Activated CD8-positive, alpha-beta T cell treated with anti-CD3 and anti-CD28 coated beads for 36 hours (primary cell): ENCODE measurements at regions not wholly inside any gene's neighbourhood (a gene's known extent, or its start where the extent isn't known, plus 50 kb on each side); places are given as distances from the start of the nearest gene placed in this dataset.

Experiments used
- ATAC-seq: fragments of 200-7000 bp; cut with Tn5 transposase; one replicate; pipeline ENCODE4 v1.10.0; 2021; ENCODE audit warnings: mild to moderate bottlenecking, moderate library complexity
- CTCF ChIA-PET: fragments of 350-600 bp; sonication (Branson Sonifier 250); formaldehyde crosslinking; loops from one replicate; lab custom pipeline; 2021; ENCODE audit warnings: antibody characterized with exemption; lab: Charles Lee
- POLR2A ChIA-PET: fragments of 350-600 bp; sonication (Branson Sonifier 250); formaldehyde crosslinking; loops from one replicate; lab custom pipeline; 2021; ENCODE audit warnings: antibody characterized with exemption; lab: Charles Lee
- DNase-seq: peaks from one replicate; pipeline ENCODE4 v3.0.0-alpha.2; 2020
- H3K27ac Mint-ChIP-seq: one replicate; pipeline ENCODE4 v1.8.0; 2021; ENCODE audit warnings: mild to moderate bottlenecking, mixed read lengths
- H3K27me3 Mint-ChIP-seq: one replicate; pipeline ENCODE4 v1.8.0; 2021; ENCODE audit warnings: mixed read lengths
- H3K36me3 Mint-ChIP-seq: one replicate; pipeline ENCODE4 v1.8.0; 2021; ENCODE audit warnings: low read depth, mixed read lengths
- H3K4me1 Mint-ChIP-seq: one replicate; pipeline ENCODE4 v1.8.0; 2021; ENCODE audit warnings: low read depth, mixed read lengths
- H3K4me3 Mint-ChIP-seq: one replicate; pipeline ENCODE4 v1.8.0; 2021; ENCODE audit warnings: mild to moderate bottlenecking, moderate library complexity, mixed read lengths
- H3K9me3 Mint-ChIP-seq: one replicate; pipeline ENCODE4 v1.8.0; 2021; ENCODE audit warnings: mixed read lengths
- CTCF ChIP-seq: fragments of 200-600 bp; IDR thresholded peaks from one replicate; pipeline ENCODE4 v1.8.0; 2022; ENCODE audit warnings: antibody characterized with exemption, mild to moderate bottlenecking
- intact Hi-C: fragments of 100-400 bp; cut with micrococcal nuclease; formaldehyde crosslinking; loops from one replicate; pipeline ENCODE4 v1.10.0; 2022

- intact Hi-C loops: loop anchor here (10.0 kb wide), 2 partner anchors 134 to 156 kb away; partner anchors contain the start of gene TM7SF3
- POLR2A ChIA-PET: interaction anchor here (1.3 kb wide), 1 partner anchor 62 kb away, joined by 3 read pairs; no protein-coding TSS in a partner anchor
Observed at GRCh38 chr12:27148373-27148772, 66.0 kb upstream of the C12orf71 start.

GRCh38 chr12:27148791-27149190, 66.4 kb upstream of the C12orf71 start:
- intact Hi-C loops: loop anchor here (10.0 kb wide), 2 partner anchors 134 to 156 kb away; partner anchors contain the start of gene TM7SF3
- no peak overlapping the region for H3K27ac Mint-ChIP-seq
- no peak for TF ChIP-seq CTCF
- H3K4me3 Mint-ChIP-seq: no peak overlapping the region
- ATAC-seq (no peak), DNase-seq (no peak)
- POLR2A ChIA-PET: interaction anchor here (1.3 kb wide), 1 partner anchor 61 kb away, joined by 3 read pairs; no protein-coding TSS in a partner anchor
- peaks cover 4% of the 10 kb centered on the region for H3K4me1 Mint-ChIP-seq
- no peaks in the 10 kb centered on the region for H3K36me3 Mint-ChIP-seq
- CTCF ChIA-PET: interaction anchor here (0.6 kb wide), 1 partner anchor 155 kb away, joined by 3 read pairs; no protein-coding TSS in a partner anchor
- H3K9me3 Mint-ChIP-seq: no peaks in the 10 kb centered on the region
- no peaks in the 10 kb centered on the region for H3K27me3 Mint-ChIP-seq

More at GRCh38 chr12:27148373-27148772, 66.0 kb upstream of the C12orf71 start:
- no peak for TF ChIP-seq CTCF
- CTCF ChIA-PET: no interaction called here
- ATAC-seq: no peak
- no peak overlapping the region for H3K27ac Mint-ChIP-seq
- H3K9me3 Mint-ChIP-seq: no peaks in the 10 kb centered on the region
- no peaks in the 10 kb centered on the region for H3K36me3 Mint-ChIP-seq
- no peak for DNase-seq
- H3K4me3 Mint-ChIP-seq: no peak overlapping the region
- no peaks in the 10 kb centered on the region for H3K27me3 Mint-ChIP-seq
- H3K4me1 Mint-ChIP-seq: peaks cover 7% of the 10 kb centered on the region

DNA sequence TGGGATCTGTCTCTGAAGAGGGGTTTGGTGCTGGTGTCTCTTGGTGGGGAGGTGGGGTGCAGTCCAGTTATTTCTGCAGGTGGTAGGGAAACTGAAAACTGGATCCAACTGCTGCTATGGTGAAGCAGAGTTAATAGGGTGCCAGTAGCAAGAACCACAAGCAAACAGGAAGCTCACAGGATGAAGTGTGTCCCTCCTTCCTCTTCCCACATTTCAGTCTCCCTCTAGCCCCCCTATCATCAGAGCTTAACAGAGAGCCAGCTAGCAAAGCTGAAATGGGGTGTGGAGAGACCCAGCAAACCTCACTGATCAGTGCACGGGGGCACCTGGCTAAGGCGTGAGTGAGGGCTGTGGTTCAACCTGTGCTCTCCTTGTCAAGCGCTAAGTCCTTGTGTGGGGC, 69.1 kb upstream of the C12orf71 start:
- ATAC-seq: no peak
- Mint-ChIP-seq H3K4me1 (peaks cover 3% of the 10 kb centered on the region), H3K4me3 (no peak overlapping the region), H3K9me3 (no peaks in the 10 kb centered on the region), H3K27me3 (no peaks in the 10 kb centered on the region), H3K27ac (no peak overlapping the region), H3K36me3 (no peaks in the 10 kb centered on the region)
- ChIA-PET POLR2A (no interaction called here), CTCF (interaction anchor here (0.8 to 3.8 kb wide), 2 partner anchors 9 to 155 kb away, joined by 3 to 12 read pairs; no protein-coding TSS in a partner anchor)
- no peak for DNase-seq
- no peak for TF ChIP-seq CTCF
- intact Hi-C loops: no loop called here

DNA sequence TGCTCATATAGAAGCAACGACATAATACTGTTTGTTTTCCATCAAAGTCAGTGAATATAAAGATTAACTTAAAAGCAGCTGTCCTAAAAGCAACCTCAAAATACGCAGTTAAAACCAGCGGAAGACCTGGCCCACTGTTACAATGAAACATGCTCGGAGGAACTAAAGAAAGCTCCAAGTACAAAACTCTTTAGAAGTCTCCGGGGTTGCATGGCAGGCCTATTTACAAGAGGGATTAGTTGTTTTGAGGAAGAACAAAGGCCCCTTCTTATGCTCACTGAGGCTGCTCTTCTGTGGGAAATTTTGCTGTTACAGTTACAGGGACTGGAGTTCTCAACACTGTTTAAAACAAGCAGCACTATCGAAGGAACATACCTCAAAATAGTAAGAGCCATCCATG, 75.9 kb upstream of the C12orf71 start:
- H3K4me3 Mint-ChIP-seq: no peak overlapping the region
- no peaks in the 10 kb centered on the region for H3K36me3 Mint-ChIP-seq
- H3K9me3 Mint-ChIP-seq: no peaks in the 10 kb centered on the region
- intact Hi-C loops: no loop called here
- H3K27me3 Mint-ChIP-seq: no peaks in the 10 kb centered on the region
- POLR2A ChIA-PET: no interaction called here
- TF ChIP-seq CTCF: no peak
- H3K4me1 Mint-ChIP-seq: no peaks in the 10 kb centered on the region
- no peak for ATAC-seq
- no peak overlapping the region for H3K27ac Mint-ChIP-seq
- DNase-seq: no peak
- CTCF ChIA-PET: interaction anchor here (0.6 to 0.7 kb wide), 2 partner anchors 8 to 885 kb away, joined by 3 read pairs; no protein-coding TSS in a partner anchor

DNA sequence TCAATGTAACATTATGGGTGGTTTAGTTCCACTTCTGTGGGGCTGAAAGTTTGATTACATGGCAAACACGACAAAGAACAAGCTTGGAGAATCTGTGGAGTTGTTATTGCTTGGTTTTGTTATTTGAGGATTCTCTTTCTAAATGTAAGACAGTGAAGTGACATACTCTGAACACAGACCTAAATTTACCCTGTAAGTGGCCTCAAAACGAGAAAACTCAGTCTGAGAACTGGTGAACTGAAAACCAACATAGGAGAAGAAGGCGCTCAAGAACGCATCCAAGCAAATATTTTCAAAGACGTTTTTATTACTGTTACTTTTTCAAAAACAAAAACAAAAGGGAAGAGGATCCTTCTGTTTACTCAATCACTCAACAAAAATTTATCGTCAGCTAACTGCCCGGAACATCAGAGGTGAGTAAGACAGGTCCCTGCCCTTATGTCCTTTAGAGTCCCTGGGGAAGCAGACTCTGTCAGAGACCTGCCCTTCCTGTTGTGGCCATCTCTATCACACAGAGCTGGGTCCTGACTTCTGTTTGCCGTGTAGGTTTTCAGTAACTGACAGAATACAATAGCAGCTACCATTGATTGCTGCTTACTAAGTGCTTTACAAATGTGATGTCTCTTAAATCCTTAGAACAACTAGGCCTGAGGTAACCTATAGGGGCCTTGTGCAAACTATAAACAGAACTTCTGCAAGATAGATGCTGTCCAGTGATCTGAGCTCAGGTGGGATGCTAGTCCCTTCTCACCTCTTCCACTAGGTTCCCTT, 79.3 kb upstream of the C12orf71 start:
- TF ChIP-seq CTCF: no peak
- POLR2A ChIA-PET: no interaction called here
- Mint-ChIP-seq H3K9me3 (no peaks in the 10 kb centered on the region), H3K27me3 (no peaks in the 10 kb centered on the region), H3K4me3 (no peak overlapping the region), H3K36me3 (no peaks in the 10 kb centered on the region), H3K4me1 (peaks cover 4% of the 10 kb centered on the region), H3K27ac (no peak overlapping the region)
- intact Hi-C loops: no loop called here
- ATAC-seq (no peak), DNase-seq (no peak)
- CTCF ChIA-PET: interaction anchor here (0.9 kb wide), 1 partner anchor 20 kb away, joined by 3 read pairs; no protein-coding TSS in a partner anchor
